Medulla oblongata (tissue), 1 donor: ENCODE measurements at regions not wholly inside any gene's neighbourhood (a gene's known extent, or its start where the extent isn't known, plus 50 kb on each side); places are given as distances from the start of the nearest gene placed in this dataset.

ENCODE experiments used
- DNase-seq: peaks from one replicate; pipeline ENCODE4 v3.0.0-alpha.2; 2015; ENCODE audit errors: extremely low spot score

- no peak for DNase-seq
Observed at GRCh38 chr1:38719880-38720279, 139.7 kb downstream of the RRAGC start.

- no peak for DNase-seq
Observed at GRCh38 chr1:38718031-38718430, 141.5 kb downstream of the RRAGC start.

- DNase-seq: no peak
Observed at GRCh38 chr1:38716229-38716628, 143.3 kb downstream of the RRAGC start.

GRCh38 chr1:38715415-38715814 is 144.2 kb downstream of the RRAGC start:
- DNase-seq: no peak

GRCh38 chr1:38712046-38712445 is 147.5 kb downstream of the RRAGC start:
- no peak for DNase-seq

GRCh38 chr1:38708701-38709258 is 150.8 kb downstream of the RRAGC start:
- no peak for DNase-seq

GRCh38 chr1:38701088-38701487 is 158.5 kb downstream of the RRAGC start:
- DNase-seq: no peak

GRCh38 chr1:38700077-38700470 is 159.5 kb downstream of the RRAGC start:
- no peak for DNase-seq

- DNase-seq: no peak
Observed at GRCh38 chr1:38699330-38700076, 160.1 kb downstream of the RRAGC start.

- DNase-seq: no peak
Observed at GRCh38 chr1:38697387-38697786, 162.2 kb downstream of the RRAGC start.

GRCh38 chr1:38696371-38696770 is 163.2 kb downstream of the RRAGC start:
- no peak for DNase-seq

GRCh38 chr1:38693759-38694158 is 165.8 kb downstream of the RRAGC start:
- no peak for DNase-seq

GRCh38 chr1:38693031-38693430 is 166.5 kb downstream of the RRAGC start:
- no peak for DNase-seq

- DNase-seq: peak; percentile 55
Observed at GRCh38 chr1:38690790-38691449, 168.7 kb downstream of the RRAGC start.

- no peak for DNase-seq
Observed at GRCh38 chr1:38686927-38687255, 172.7 kb downstream of the RRAGC start.

GRCh38 chr1:38686167-38686926 is 173.2 kb downstream of the RRAGC start:
- DNase-seq: no peak

GRCh38 chr1:38685388-38685787 is 174.2 kb downstream of the RRAGC start:
- no peak for DNase-seq

GRCh38 chr1:38680801-38681510 is 178.6 kb downstream of the RRAGC start:
- DNase-seq: no peak

GRCh38 chr1:38677756-38678155 is 181.8 kb downstream of the RRAGC start:
- no peak for DNase-seq

GRCh38 chr1:38677311-38677710 is 182.3 kb downstream of the RRAGC start:
- DNase-seq: no peak

GRCh38 chr1:38672692-38673091 is 186.9 kb downstream of the RRAGC start:
- no peak for DNase-seq

GRCh38 chr1:38671221-38671620 is 188.4 kb downstream of the RRAGC start:
- DNase-seq: no peak
